ENCODE measurements at regions not wholly inside any gene's neighbourhood (a gene's known extent, or its start where the extent isn't known, plus 50 kb on each side); places are given as distances from the start of the nearest gene placed in this dataset.

- no peak overlapping the region for H3K27ac Mint-ChIP-seq
- H3K27me3 Mint-ChIP-seq (ENCODE audit: insufficient read depth, low read depth): peaks cover 3% of the 10 kb centered on the region
- peaks cover 2% of the 10 kb centered on the region for H3K9me3 Mint-ChIP-seq
- no peaks in the 10 kb centered on the region for H3K79me2 ChIP-seq (ENCODE audit: low read depth)
- H4K20me1 ChIP-seq (ENCODE audit: low read depth): no peaks in the 10 kb centered on the region
- H3K4me2 ChIP-seq: no peak overlapping the region
- no peak overlapping the region for H3K4me3 Mint-ChIP-seq
- no peaks in the 10 kb centered on the region for H3K36me3 Mint-ChIP-seq
- no peak overlapping the region for H2AFZ ChIP-seq (replicated peaks)
- H3K4me1 Mint-ChIP-seq: peaks cover 42% of the 10 kb centered on the region
- H3K4me3 ChIP-seq: no peak overlapping the region
- H3K27me3 ChIP-seq: peaks cover 14% of the 10 kb centered on the region
- peaks cover 7% of the 10 kb centered on the region for H3F3A ChIP-seq (ENCODE audit: low read depth)
- H3K9me3 ChIP-seq (ENCODE audit: low read depth): no peaks in the 10 kb centered on the region
- no peaks in the 10 kb centered on the region for H3K36me3 ChIP-seq
- no peak overlapping the region for H3K27ac ChIP-seq
- H3K9ac ChIP-seq: no peak overlapping the region
- DNase-seq (ENCODE audit: low spot score): no peak
- TF ChIP-seq EZH2 (IDR thresholded peaks at IDR 0.05) (no peak), EZH2phosphoT487 (IDR thresholded peaks at IDR 0.05) (no peak), CTCF (IDR thresholded peaks at IDR 0.05) (no peak)
- H3K4me1 ChIP-seq: peaks cover 15% of the 10 kb centered on the region
Observed at GRCh38 chr2:207331674-207332073, 165.9 kb upstream of the KLF7 start.

- Histone ChIP-seq H3K4me1 (peaks cover 15% of the 10 kb centered on the region), H3K9me3 (ENCODE audit: low read depth) (no peaks in the 10 kb centered on the region), H3K4me2 (no peak overlapping the region), H3K79me2 (ENCODE audit: low read depth) (no peaks in the 10 kb centered on the region), H2AFZ (replicated peaks) (no peak overlapping the region), H4K20me1 (ENCODE audit: low read depth) (no peaks in the 10 kb centered on the region), H3K4me3 (no peak overlapping the region), H3K27ac (no peak overlapping the region), H3K27me3 (peaks cover 14% of the 10 kb centered on the region), H3K36me3 (no peaks in the 10 kb centered on the region), H3F3A (ENCODE audit: low read depth) (peaks cover 7% of the 10 kb centered on the region), H3K9ac (no peak overlapping the region)
- DNase-seq (ENCODE audit: low spot score): no peak
- Mint-ChIP-seq H3K4me1 (peaks cover 50% of the 10 kb centered on the region), H3K27ac (peak overlapping the region; percentile 16), H3K36me3 (no peaks in the 10 kb centered on the region), H3K4me3 (no peak overlapping the region), H3K27me3 (ENCODE audit: insufficient read depth, low read depth) (peaks cover 3% of the 10 kb centered on the region), H3K9me3 (peaks cover 2% of the 10 kb centered on the region)
- TF ChIP-seq EZH2phosphoT487 (IDR thresholded peaks at IDR 0.05) (no peak), CTCF (IDR thresholded peaks at IDR 0.05) (no peak), EZH2 (IDR thresholded peaks at IDR 0.05) (no peak)
Observed at GRCh38 chr2:207332480-207333212, 166.9 kb upstream of the KLF7 start.

GRCh38 chr2:207333599-207334300 lies 168.0 kb upstream of the KLF7 start:
- no peak overlapping the region for H3K27ac ChIP-seq
- H3K4me3 ChIP-seq: no peak overlapping the region

More at GRCh38 chr2:207333599-207334300, 168.0 kb upstream of the KLF7 start:
- peak overlapping the region; percentile 25 for H3K4me3 Mint-ChIP-seq
- peak overlapping the region; percentile 75 for H3K4me2 ChIP-seq
- H3K9me3 ChIP-seq (ENCODE audit: low read depth): no peaks in the 10 kb centered on the region
- H3K27me3 Mint-ChIP-seq (ENCODE audit: insufficient read depth, low read depth): peaks cover 3% of the 10 kb centered on the region
- H3K79me2 ChIP-seq (ENCODE audit: low read depth): no peaks in the 10 kb centered on the region
- H3K4me1 Mint-ChIP-seq: peaks cover 57% of the 10 kb centered on the region
- no peaks in the 10 kb centered on the region for H4K20me1 ChIP-seq (ENCODE audit: low read depth)
- no peak overlapping the region for H3K9ac ChIP-seq
- peaks cover 14% of the 10 kb centered on the region for H3K27me3 ChIP-seq
- no peaks in the 10 kb centered on the region for H3K36me3 ChIP-seq
- no peak for TF ChIP-seq CTCF (IDR thresholded peaks at IDR 0.05)
- H2AFZ ChIP-seq (replicated peaks): no peak overlapping the region
- peak overlapping the region; percentile 96 for H3K27ac Mint-ChIP-seq
- peaks cover 7% of the 10 kb centered on the region for H3F3A ChIP-seq (ENCODE audit: low read depth)
- no peak for DNase-seq (ENCODE audit: low spot score)
- H3K36me3 Mint-ChIP-seq: no peaks in the 10 kb centered on the region
- H3K9me3 Mint-ChIP-seq: peaks cover 2% of the 10 kb centered on the region
- peaks cover 15% of the 10 kb centered on the region for H3K4me1 ChIP-seq

All from neural progenitor cell (in vitro differentiated cells).